HG02973 (cell line): ENCODE measurements at regions not wholly inside any gene's neighbourhood (a gene's known extent, or its start where the extent isn't known, plus 50 kb on each side); places are given as distances from the start of the nearest gene placed in this dataset.
"Not testable (repeated sequence)": the region's sequence is repeated elsewhere in the genome, so short reads cannot be mapped to it uniquely, and the experiment has no call there.

Experiments used
- ATAC-seq: cut with Tn5 transposase; IDR thresholded peaks from one replicate; pipeline ENCODE4 v1.9.1; 2021; ENCODE audit warnings: moderate library complexity; ENCODE audit not compliant: unreplicated experiment

DNA sequence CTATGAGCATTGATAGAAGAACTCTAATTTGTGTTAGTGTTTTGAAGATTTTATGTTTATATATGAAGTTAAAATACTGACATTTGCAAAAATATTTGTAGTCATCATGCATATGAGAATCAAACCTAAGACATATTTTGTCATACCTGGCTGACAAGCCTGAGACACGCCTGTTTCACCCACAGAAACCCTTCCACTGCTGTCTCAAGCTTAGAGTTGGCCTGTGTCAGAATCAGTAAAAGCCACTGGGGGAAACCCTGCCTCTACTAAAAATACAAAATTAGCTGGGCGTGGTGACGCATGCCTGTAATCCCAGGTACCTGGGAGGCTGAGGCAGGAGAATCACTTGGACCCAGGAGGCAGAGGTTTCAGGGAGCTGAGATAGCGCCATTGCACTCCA, 218.0 kb upstream of the C1QTNF3 start:
- not testable (repeated sequence) for ATAC-seq

DNA sequence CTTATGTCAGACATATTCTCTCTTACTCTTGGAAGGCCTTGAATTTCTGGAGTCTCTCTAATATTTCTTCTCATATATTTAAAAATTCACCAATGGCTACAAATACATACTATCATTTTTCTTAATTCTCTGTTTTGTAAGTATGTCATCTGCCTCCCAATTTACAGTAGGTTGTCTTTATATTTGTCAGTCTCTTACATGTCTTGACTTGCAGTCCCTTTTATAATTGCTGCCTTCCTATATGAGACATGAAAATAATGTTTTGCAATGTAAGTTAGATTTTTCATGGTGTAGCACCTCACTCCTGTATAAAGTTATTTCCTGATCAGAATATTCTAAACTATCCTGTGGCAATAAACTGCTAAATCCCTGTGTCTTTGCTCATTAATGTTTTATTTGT, 223.1 kb upstream of the C1QTNF3 start:
- not testable (repeated sequence) for ATAC-seq

- not testable (repeated sequence) for ATAC-seq
Measured at GRCh38 chr5:34296759-34297158, 253.7 kb upstream of the C1QTNF3 start.

- not testable (repeated sequence) for ATAC-seq
Measured at GRCh38 chr5:34329201-34329600, 286.2 kb upstream of the C1QTNF3 start.

DNA sequence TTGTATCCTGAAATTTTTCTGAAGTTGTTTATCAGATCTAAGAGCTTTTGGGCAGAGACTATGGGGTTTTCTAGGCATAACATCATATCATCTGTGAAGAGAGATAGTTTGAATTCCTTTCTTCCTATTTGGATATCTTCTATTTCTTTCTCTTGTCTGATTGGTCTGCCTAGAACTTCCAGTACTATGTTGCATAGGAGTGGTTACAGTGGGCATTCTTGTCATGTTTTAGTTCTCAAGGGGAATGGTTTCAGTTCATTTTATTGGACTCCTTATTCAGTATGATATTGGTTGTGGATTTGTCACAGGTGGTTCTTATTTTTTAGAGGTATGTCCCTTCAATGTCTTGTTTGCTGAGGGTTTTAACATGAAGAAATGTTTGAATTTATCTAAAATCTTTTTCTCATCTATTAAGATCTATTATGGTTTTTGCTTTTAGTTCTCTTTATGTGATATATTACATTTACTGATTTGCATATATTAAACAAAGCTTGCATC, 286.6 kb upstream of the C1QTNF3 start:
- not testable (repeated sequence) for ATAC-seq

- ATAC-seq, result not testable (repeated sequence)
Measured at GRCh38 chr5:34331928-34332454, 289.0 kb upstream of the C1QTNF3 start.

DNA sequence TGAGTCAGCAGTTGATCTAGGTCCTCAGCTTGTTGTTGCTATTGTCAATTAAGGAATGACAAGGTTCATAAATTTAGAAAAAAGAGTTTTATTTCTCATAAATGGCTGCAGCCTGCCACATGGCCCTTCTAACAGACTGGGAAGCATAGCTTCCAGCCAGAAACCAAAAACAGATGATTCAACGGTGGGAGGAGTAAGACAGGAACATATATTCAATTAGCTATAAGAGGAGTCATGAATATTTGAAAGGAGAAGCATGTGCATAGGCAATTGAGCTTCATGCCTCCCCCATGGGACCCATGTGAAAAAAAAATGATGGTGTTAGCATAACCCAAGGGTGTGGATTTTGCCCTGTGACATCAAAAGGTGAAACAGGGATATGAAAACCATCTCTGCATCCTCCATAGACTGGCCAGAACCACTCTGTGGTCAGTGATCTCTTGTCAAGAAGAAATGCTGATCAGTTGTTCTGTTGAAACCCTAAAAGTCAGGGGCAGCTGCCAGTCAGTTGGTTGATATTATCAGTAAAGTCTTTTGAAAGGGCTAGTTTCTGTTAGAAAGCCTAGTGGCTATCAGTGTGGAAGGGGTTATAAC, 296.5 kb upstream of the C1QTNF3 start:
- ATAC-seq, result not testable (repeated sequence)

DNA sequence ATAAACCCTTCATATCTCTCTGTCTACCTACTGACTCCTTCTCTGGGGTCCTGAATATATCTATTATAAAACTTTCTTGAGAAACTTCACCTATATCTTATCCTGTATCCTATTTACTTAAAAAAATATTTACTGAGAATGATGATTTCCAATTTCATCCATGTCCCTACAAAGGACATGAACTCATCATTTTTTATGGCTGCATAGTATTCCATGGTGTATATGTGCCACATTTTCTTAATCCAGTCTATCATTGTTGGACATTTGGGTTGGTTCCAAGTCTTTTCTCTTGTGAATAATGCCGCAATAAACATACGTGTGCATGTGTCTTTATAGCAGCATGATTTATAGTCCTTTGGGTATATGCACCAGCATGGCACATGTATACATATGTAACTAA, 301.7 kb upstream of the RAI14 start:
- ATAC-seq, result not testable (repeated sequence)

DNA sequence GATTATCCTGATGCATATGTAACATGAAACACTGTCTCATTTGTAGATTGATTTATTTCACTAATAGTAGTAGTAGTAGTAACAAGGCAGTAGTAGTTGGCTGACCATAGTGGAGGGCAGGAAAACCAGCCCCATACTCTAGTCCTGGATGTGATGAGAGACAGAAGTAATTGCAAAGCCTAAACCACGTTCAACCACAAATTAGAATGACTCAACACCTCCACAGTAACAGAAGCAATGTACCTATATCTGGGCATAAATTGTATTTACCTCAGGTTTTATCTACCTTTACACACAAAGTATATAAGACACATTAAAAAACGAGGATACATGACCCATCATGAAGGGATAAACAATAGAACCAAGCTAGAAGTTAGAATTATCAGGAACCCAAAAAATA, 284.7 kb upstream of the RAI14 start:
- not testable (repeated sequence) for ATAC-seq

DNA sequence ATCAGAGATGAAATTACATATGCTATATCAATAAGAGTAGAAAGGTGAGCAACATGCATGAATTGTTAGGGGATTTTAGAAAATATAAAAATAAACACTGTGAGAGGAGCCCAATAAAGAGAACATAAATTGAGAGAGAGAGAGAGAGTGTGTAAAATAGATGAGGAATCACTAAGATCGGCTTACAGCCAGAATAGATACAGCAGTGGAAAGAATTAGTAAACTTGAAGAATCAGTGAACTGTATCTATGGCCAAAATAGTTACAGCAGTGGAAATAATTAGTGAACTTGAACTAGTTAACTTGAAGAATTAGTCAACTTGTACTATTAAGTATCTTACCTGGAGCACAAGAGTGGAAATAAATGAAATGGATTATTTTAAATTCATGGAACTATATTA, 284.3 kb upstream of the RAI14 start:
- not testable (repeated sequence) for ATAC-seq

DNA sequence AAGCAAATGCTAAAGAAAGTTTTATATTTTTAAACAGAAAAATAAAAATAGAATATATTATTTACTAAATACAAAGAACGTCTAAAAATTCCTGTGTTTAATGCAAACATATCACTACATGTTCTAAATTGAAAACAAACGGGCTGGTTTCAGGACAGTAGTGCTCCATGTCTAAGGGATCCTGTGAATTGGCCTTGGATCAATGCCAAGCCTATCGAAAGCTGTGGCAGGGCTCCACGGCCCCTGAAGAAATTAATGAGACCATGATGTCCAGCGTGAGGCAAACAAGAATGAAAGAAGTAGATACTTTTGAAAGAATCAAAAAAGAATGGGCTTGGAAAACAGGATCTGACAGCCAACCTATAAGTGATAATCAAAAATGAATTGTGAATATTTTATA, 283.4 kb upstream of the RAI14 start:
- not testable (repeated sequence) for ATAC-seq

- ATAC-seq, result not testable (repeated sequence)
Measured at GRCh38 chr5:34377651-34378050, 278.5 kb upstream of the RAI14 start.

DNA sequence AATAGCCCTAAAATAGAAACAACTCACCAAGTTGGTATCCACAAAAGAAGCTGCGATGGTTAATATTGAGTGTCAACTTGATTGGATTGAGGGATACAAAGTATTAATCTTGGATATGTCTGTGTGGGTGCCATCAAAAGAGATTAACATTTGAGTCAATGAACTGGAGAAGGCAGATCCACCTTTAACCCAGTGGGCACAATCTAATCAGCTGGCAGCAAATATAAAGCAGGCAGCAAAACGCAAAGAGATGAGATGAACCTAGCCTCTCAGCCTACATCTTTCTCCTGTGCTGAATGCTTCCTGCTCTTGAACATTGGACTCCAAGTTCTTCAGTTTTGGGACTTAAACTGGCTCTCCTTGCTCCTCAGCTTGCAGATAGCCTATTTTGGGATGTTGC, 277.6 kb upstream of the RAI14 start:
- ATAC-seq, result not testable (repeated sequence)

DNA sequence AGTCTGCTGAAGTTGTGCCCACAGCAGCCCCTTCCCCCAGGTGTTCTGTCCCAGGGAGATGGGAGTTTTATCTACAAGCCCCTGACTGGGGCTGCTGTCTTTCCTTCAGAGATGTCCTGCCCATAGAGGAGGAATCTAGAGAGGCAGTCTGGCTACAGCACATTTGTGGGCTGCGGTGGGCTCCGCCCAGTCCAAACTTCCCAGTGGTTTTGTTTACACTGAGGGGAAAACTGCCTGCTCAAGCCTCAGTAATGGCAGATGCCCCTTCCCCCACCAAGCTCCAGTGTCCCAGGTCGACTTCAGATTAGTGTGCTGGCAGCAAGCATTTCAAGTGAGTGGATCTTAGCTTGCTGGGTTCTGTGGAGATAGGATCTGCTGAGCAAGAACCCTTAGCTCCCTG, 267.4 kb upstream of the RAI14 start:
- not testable (repeated sequence) for ATAC-seq

DNA sequence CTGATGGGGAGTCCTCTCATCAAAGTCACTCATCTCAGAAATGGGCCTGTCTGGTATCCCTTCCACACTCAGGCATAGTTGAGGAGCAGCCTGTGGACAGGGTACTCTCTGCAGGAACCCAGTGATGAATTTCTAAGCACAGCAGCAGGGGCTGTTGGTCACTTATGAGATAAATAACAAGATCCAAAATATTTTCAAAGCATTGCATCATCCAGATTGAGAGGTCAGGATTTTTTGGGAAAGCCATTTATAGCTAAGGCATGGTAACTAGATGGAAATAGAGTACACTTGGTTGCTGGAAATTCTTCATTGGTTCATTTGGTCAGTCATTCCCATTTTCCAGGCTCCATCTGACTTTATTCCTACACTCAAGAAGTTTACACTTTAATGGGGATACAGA, 246.8 kb upstream of the RAI14 start:
- no peak for ATAC-seq

DNA sequence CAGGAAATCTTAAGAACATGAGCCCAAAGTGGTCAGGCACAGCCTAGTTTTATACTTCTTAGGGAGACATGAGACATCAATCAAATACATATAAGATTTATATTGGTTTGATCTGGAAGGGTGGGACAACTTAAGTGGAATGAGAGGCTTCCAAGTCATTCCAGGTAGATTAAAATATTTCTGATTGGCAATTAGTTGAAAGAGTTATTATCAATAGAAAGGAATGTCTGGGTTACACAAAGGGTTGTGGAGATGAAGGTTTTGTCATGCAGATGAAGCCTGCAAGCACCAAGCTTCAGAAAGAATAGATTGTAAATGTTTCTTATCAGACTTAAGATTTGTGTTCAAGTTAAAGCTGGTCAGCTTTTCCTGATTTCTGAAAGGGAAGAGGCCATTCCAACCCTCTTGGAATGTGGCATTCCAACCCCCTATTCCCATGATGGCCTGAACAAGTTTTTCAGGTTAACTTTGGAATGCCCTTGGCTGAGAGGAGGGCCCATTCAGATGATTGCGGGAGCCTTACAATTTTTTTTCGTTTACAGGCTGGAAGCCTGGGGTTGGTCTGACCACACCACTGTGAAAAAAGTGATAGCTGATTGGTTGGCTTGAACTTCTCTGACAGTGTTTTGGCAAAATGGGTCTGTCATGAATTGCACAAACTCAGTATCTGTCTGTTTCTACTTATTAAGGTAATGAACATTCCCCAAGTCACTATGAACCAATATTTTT, 245.6 kb upstream of the RAI14 start:
- no peak for ATAC-seq

GRCh38 chr5:34411470-34412346, 244.4 kb upstream of the RAI14 start:
- no peak for ATAC-seq

GRCh38 chr5:34412736-34413135, 243.4 kb upstream of the RAI14 start:
- no peak for ATAC-seq

GRCh38 chr5:34415559-34416198, 240.4 kb upstream of the RAI14 start:
- peak; percentile 100 for ATAC-seq

GRCh38 chr5:34416501-34417008, 239.6 kb upstream of the RAI14 start:
- no peak for ATAC-seq
